Neural cell (in vitro differentiated cells): ENCODE measurements at regions not wholly inside any gene's neighbourhood (a gene's known extent, or its start where the extent isn't known, plus 50 kb on each side); places are given as distances from the start of the nearest gene placed in this dataset.

Experiments
- H2AFZ ChIP-seq: fragments of 200-600, 300-800 bp; sonication (generic), shearing (Covaris generic); 2 replicates; pipeline ENCODE4 v1.6.0; 2014; ENCODE audit warnings: low read depth, mild to moderate bottlenecking, antibody characterized with exemption, low read length, moderate library complexity
- H3F3A ChIP-seq: fragments of 200-600 bp; shearing (Covaris generic); 2 replicates; pipeline ENCODE4 v1.6.1; 2016; ENCODE audit warnings: mild to moderate bottlenecking, moderate library complexity, mixed read lengths, antibody characterized with exemption, low read length; ENCODE audit not compliant: insufficient read depth, poor library complexity, severe bottlenecking
- H3K27ac ChIP-seq: fragments of 200-600, 300-800 bp; sonication (generic), shearing (Covaris generic); 2 replicates; pipeline ENCODE4 v1.5.1; 2014; ENCODE audit warnings: mild to moderate bottlenecking, low read length, moderate library complexity
- H3K27me3 ChIP-seq: fragments of 300-800, 200-600 bp; sonication (generic), shearing (Covaris generic); 2 replicates; pipeline ENCODE4 v1.6.0; 2014; ENCODE audit warnings: mild to moderate bottlenecking, low read depth, low read length, moderate library complexity; ENCODE audit not compliant: insufficient read depth
- H3K36me3 ChIP-seq: fragments of 300-800, 200-600 bp; sonication (generic), shearing (Covaris generic); 2 replicates; pipeline ENCODE4 v1.5.1; 2014; ENCODE audit warnings: mild to moderate bottlenecking, antibody characterized with exemption, low read length, moderate library complexity; ENCODE audit not compliant: insufficient read depth
- H3K4me2 ChIP-seq: fragments of 300-800, 200-600 bp; sonication (generic), shearing (Covaris generic); 2 replicates; pipeline ENCODE4 v1.6.0; 2014; ENCODE audit warnings: mild to moderate bottlenecking, low read length
- H3K4me3 ChIP-seq: fragments of 300-800, 200-600 bp; sonication (generic), shearing (Covaris generic); 2 replicates; pipeline ENCODE4 v1.5.1; 2014; ENCODE audit warnings: mild to moderate bottlenecking, low read length, moderate library complexity
- H3K79me2 ChIP-seq: fragments of 200-600 bp; shearing (Covaris generic); replicated peaks from 2 replicates; pipeline ENCODE4 v1.6.0; 2014; ENCODE audit warnings: mild to moderate bottlenecking, low read length, moderate library complexity; ENCODE audit not compliant: insufficient read depth
- H3K9ac ChIP-seq: fragments of 300-800, 200-600 bp; sonication (generic), shearing (Covaris generic); 2 replicates; pipeline ENCODE4 v1.6.1; 2016; ENCODE audit warnings: mild to moderate bottlenecking, low read length, mixed read lengths
- H3K9me2 ChIP-seq: fragments of 200-600 bp; shearing (Covaris generic); 2 replicates; pipeline ENCODE4 v1.6.1; 2016; ENCODE audit warnings: mild to moderate bottlenecking, low read length, mixed read lengths; ENCODE audit not compliant: insufficient read depth
- H3K9me3 ChIP-seq: fragments of 200-600, 300-800 bp; sonication (generic), shearing (Covaris generic); 2 replicates; pipeline ENCODE4 v1.6.1; 2016; ENCODE audit warnings: mild to moderate bottlenecking, mixed run types, low read length, moderate library complexity, mixed read lengths
- H4K20me1 ChIP-seq: fragments of 200-600 bp; shearing (Covaris generic); 2 replicates; pipeline ENCODE4 v1.6.1; 2016; ENCODE audit warnings: mild to moderate bottlenecking, mixed run types; ENCODE audit not compliant: insufficient read depth
- CTCF ChIP-seq: fragments of 450-650 bp; IDR thresholded peaks from 2 replicates; pipeline ENCODE4 v1.5.1; 2014; ENCODE audit warnings: antibody characterized with exemption, mild to moderate bottlenecking, moderate library complexity; ENCODE audit not compliant: poor library complexity, severe bottlenecking
- EP300 ChIP-seq: fragments of 450-650 bp; conservative IDR thresholded peaks from 2 replicates; pipeline ENCODE4 v1.6.1; 2014; ENCODE audit warnings: antibody characterized with exemption, mild to moderate bottlenecking, moderate library complexity; ENCODE audit not compliant: poor library complexity, severe bottlenecking
- EZH2 ChIP-seq: fragments of 200-600, 300-800 bp; shearing (Covaris generic), sonication (generic); IDR thresholded peaks from 2 replicates; pipeline ENCODE4 v1.6.1; 2014; ENCODE audit warnings: antibody characterized with exemption, low read length, borderline replicate concordance, mild to moderate bottlenecking; ENCODE audit not compliant: insufficient read depth, poor library complexity, severe bottlenecking
- MXI1 ChIP-seq: fragments of 450-650 bp; conservative IDR thresholded peaks from 2 replicates; pipeline ENCODE4 v1.6.1; 2014; ENCODE audit warnings: antibody characterized with exemption, mild to moderate bottlenecking; ENCODE audit not compliant: poor library complexity, severe bottlenecking
- POLR2AphosphoS5 ChIP-seq: IDR thresholded peaks from 2 replicates; pipeline ENCODE4 v1.6.1; 2012
- RAD21 ChIP-seq: fragments of 450-650 bp; conservative IDR thresholded peaks from 2 replicates; pipeline ENCODE4 v1.6.1; 2014; ENCODE audit warnings: antibody characterized with exemption, mild to moderate bottlenecking, moderate library complexity
- REST ChIP-seq: IDR thresholded peaks from 2 replicates; pipeline ENCODE4 v1.6.1; 2012; ENCODE audit warnings: borderline replicate concordance
- SMC3 ChIP-seq: fragments of 450-650 bp; conservative IDR thresholded peaks from 2 replicates; pipeline ENCODE4 v1.6.1; 2014; ENCODE audit warnings: antibody characterized with exemption, mild to moderate bottlenecking, moderate library complexity; ENCODE audit not compliant: poor library complexity
- TAF1 ChIP-seq: IDR thresholded peaks from 2 replicates; pipeline ENCODE4 v1.6.1; 2012; ENCODE audit warnings: low read depth

GRCh38 chr11:15843309-15843872 lies 513.0 kb downstream of the SOX6 start:
- no peak overlapping the region for H3K4me3 ChIP-seq
- H3K27ac ChIP-seq: no peak overlapping the region
- H3K4me2 ChIP-seq: no peak overlapping the region

GRCh38 chr11:15845261-15845660 lies 511.1 kb downstream of the SOX6 start:
- Histone ChIP-seq H3K9me3 (no peaks in the 10 kb centered on the region), H4K20me1 (no peaks in the 10 kb centered on the region), H3K9ac (no peak overlapping the region), H3K4me2 (no peak overlapping the region), H3K27ac (no peak overlapping the region), H3K4me3 (no peak overlapping the region), H3K9me2 (no peaks in the 10 kb centered on the region), H3K27me3 (no peaks in the 10 kb centered on the region), H3K36me3 (no peaks in the 10 kb centered on the region), H2AFZ (no peak overlapping the region), H3K79me2 (no peaks in the 10 kb centered on the region), H3F3A (no peaks in the 10 kb centered on the region)
- TF ChIP-seq MXI1: no peak
- TF ChIP-seq REST: no peak
- no peak for TF ChIP-seq SMC3
- no peak for TF ChIP-seq POLR2AphosphoS5
- TF ChIP-seq TAF1: no peak
- TF ChIP-seq EP300: no peak
- no peak for TF ChIP-seq EZH2
- no peak for TF ChIP-seq RAD21

More at GRCh38 chr11:15843309-15843872, 513.0 kb downstream of the SOX6 start:
- Histone ChIP-seq H3K79me2 (no peaks in the 10 kb centered on the region), H3K27me3 (no peaks in the 10 kb centered on the region), H4K20me1 (no peaks in the 10 kb centered on the region), H3K9me3 (no peaks in the 10 kb centered on the region), H3K9ac (no peak overlapping the region), H2AFZ (no peak overlapping the region), H3K36me3 (no peaks in the 10 kb centered on the region), H3K9me2 (no peaks in the 10 kb centered on the region), H3F3A (no peaks in the 10 kb centered on the region)
- no peak for TF ChIP-seq EZH2
- no peak for TF ChIP-seq POLR2AphosphoS5
- TF ChIP-seq SMC3: no peak
- TF ChIP-seq REST: no peak
- TF ChIP-seq RAD21: no peak
- no peak for TF ChIP-seq MXI1
- TF ChIP-seq CTCF: no peak
- TF ChIP-seq EP300: no peak
- no peak for TF ChIP-seq TAF1
